Astrocyte (in vitro differentiated cells and primary cell): ENCODE measurements at regions not wholly inside any gene's neighbourhood (a gene's known extent, or its start where the extent isn't known, plus 50 kb on each side); places are given as distances from the start of the nearest gene placed in this dataset.

Experiments
- DNase-seq: peaks from one replicate; pipeline ENCODE4 v3.0.0-alpha.2; 2010; ENCODE audit warnings: low read depth
- FAIRE-seq: peaks from 2 replicates; lab custom pipeline; 2011; peaks lifted over from hg19 to GRCh38; lab: Jason Lieb, UNC
- H2AFZ ChIP-seq: 2 replicates; pipeline ENCODE4 v1.6.0; 2012; ENCODE audit warnings: low read depth, low read length, inconsistent platforms
- H3K27ac ChIP-seq: 2 replicates; pipeline ENCODE4 v1.5.1; 2011; ENCODE audit warnings: low read depth, low read length, inconsistent platforms
- H3K27me3 ChIP-seq: 2 replicates; pipeline ENCODE4 v1.6.0; 2011; ENCODE audit warnings: low read length, inconsistent platforms; ENCODE audit not compliant: insufficient read depth
- H3K36me3 ChIP-seq: 2 replicates; pipeline ENCODE4 v1.5.1; 2011; ENCODE audit warnings: low read length, inconsistent platforms; ENCODE audit not compliant: insufficient read depth
- H3K4me1 ChIP-seq: 2 replicates; pipeline ENCODE4 v1.5.1; 2011; ENCODE audit warnings: low read length, inconsistent platforms; ENCODE audit not compliant: insufficient read depth
- H3K4me2 ChIP-seq: 2 replicates; pipeline ENCODE4 v1.6.0; 2012; ENCODE audit warnings: low read length, inconsistent platforms
- H3K4me3 ChIP-seq: 2 replicates; pipeline ENCODE4 v1.5.1; 2011; ENCODE audit warnings: low read depth, mild to moderate bottlenecking, low read length, inconsistent platforms; ENCODE audit not compliant: insufficient read depth
- H3K79me2 ChIP-seq: 2 replicates; pipeline ENCODE4 v1.6.0; 2012; ENCODE audit warnings: mild to moderate bottlenecking, low read length, inconsistent platforms; ENCODE audit not compliant: insufficient read depth
- H3K9ac ChIP-seq: 2 replicates; pipeline ENCODE4 v1.6.0; 2012; ENCODE audit warnings: mild to moderate bottlenecking, low read length, inconsistent platforms
- H3K9me3 ChIP-seq: 2 replicates; pipeline ENCODE4 v1.5.1; 2012; ENCODE audit warnings: low read depth, mild to moderate bottlenecking, low read length, inconsistent platforms; ENCODE audit not compliant: insufficient read depth
- H4K20me1 ChIP-seq: 2 replicates; pipeline ENCODE4 v1.6.0; 2012; ENCODE audit warnings: low read length, inconsistent platforms; ENCODE audit not compliant: insufficient read depth
- H3K27ac Mint-ChIP-seq: one replicate; pipeline ENCODE4 v1.8.0; 2021; ENCODE audit warnings: mild to moderate bottlenecking, mixed read lengths; ENCODE audit not compliant: unreplicated experiment
- H3K27me3 Mint-ChIP-seq: one replicate; pipeline ENCODE4 v1.8.0; 2021; ENCODE audit warnings: low read depth, mixed read lengths; ENCODE audit not compliant: unreplicated experiment
- H3K36me3 Mint-ChIP-seq: one replicate; pipeline ENCODE4 v1.8.0; 2021; ENCODE audit warnings: low read depth, mixed read lengths; ENCODE audit not compliant: unreplicated experiment
- H3K4me1 Mint-ChIP-seq: one replicate; pipeline ENCODE4 v1.8.0; 2021; ENCODE audit warnings: low read depth, mixed read lengths; ENCODE audit not compliant: unreplicated experiment
- H3K4me3 Mint-ChIP-seq: one replicate; pipeline ENCODE4 v1.8.0; 2021; ENCODE audit warnings: mild to moderate bottlenecking, moderate library complexity, mixed read lengths; ENCODE audit not compliant: unreplicated experiment
- H3K9me3 Mint-ChIP-seq: one replicate; pipeline ENCODE4 v1.8.0; 2021; ENCODE audit warnings: mild to moderate bottlenecking, mixed read lengths; ENCODE audit not compliant: unreplicated experiment
- EZH2 ChIP-seq: IDR thresholded peaks from 2 replicates; pipeline ENCODE4 v1.6.1; 2012; ENCODE audit warnings: mild to moderate bottlenecking, low read length, inconsistent platforms; ENCODE audit not compliant: insufficient read depth
- TF ChIP-seq, protein P1 (sequence below): IDR thresholded peaks from 2 replicates; pipeline ENCODE4 v1.5.1; 2011; ENCODE audit warnings: low read depth, mild to moderate bottlenecking, inconsistent platforms, low read length, moderate library complexity; ENCODE audit not compliant: insufficient read depth

DNA sequence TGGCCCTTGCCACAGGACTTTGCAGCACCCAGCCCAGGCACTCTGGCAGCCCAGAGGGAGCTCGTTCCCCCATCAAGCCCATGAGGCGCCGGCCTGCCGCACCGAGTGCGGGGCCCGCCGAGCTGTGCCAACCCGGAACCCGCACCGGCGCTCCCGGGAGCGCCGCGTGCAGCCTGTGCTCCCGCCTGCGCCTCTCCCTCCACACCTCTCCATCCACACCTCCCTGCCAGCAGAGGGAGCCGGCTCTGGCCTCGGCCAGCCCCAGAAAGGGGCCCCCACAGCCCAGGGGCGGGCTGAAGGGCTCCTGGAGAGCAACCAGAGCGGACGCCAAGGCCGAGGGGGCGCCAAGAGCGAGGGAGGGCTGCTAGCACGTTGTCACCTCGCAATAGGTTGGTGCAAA is 268.8 kb downstream of the MID1IP1 start:
- H3K9me3 ChIP-seq: no peaks in the 10 kb centered on the region
- Mint-ChIP-seq H3K27me3 (peaks cover 13% of the 10 kb centered on the region), H3K4me1 (peaks cover 5% of the 10 kb centered on the region), H3K27ac (no peak overlapping the region), H3K36me3 (no peaks in the 10 kb centered on the region), H3K4me3 (no peak overlapping the region), H3K9me3 (no peaks in the 10 kb centered on the region)
- TF ChIP-seq EZH2: no peak
- TF ChIP-seq, protein P1, sequence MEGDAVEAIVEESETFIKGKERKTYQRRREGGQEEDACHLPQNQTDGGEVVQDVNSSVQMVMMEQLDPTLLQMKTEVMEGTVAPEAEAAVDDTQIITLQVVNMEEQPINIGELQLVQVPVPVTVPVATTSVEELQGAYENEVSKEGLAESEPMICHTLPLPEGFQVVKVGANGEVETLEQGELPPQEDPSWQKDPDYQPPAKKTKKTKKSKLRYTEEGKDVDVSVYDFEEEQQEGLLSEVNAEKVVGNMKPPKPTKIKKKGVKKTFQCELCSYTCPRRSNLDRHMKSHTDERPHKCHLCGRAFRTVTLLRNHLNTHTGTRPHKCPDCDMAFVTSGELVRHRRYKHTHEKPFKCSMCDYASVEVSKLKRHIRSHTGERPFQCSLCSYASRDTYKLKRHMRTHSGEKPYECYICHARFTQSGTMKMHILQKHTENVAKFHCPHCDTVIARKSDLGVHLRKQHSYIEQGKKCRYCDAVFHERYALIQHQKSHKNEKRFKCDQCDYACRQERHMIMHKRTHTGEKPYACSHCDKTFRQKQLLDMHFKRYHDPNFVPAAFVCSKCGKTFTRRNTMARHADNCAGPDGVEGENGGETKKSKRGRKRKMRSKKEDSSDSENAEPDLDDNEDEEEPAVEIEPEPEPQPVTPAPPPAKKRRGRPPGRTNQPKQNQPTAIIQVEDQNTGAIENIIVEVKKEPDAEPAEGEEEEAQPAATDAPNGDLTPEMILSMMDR: no peak
- H3K4me2 ChIP-seq: no peak overlapping the region
- no peaks in the 10 kb centered on the region for H3K4me1 ChIP-seq
- H3K4me3 ChIP-seq: no peak overlapping the region
- no peaks in the 10 kb centered on the region for H3K36me3 ChIP-seq
- H3K27me3 ChIP-seq: no peaks in the 10 kb centered on the region
- DNase-seq (no peak), FAIRE-seq (no peak)
- no peak overlapping the region for H3K27ac ChIP-seq
- H3K79me2 ChIP-seq: no peaks in the 10 kb centered on the region
- H2AFZ ChIP-seq: no peak overlapping the region
- H3K9ac ChIP-seq: no peak overlapping the region
- H4K20me1 ChIP-seq: no peaks in the 10 kb centered on the region

DNA sequence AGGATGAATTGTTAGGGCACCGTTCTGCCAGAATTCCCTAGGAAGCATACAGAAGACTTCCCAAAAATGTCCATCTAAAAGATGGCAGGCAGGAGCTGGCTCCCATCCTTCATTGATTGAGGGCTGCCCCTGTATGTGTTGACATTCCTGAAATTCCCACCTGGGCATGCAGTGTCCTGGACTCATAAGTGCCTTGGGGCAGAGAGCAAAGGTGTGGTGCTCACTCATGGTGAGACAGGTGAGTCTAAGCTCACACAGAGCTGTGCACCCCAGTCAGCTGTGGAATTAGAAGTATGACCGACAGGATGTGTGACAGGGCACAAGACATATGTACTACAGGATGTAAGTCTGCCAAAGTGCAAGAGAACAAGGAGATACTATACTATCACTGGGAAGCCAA is 271.9 kb downstream of the MID1IP1 start:
- Histone ChIP-seq H3K27me3 (no peaks in the 10 kb centered on the region), H3K9ac (no peak overlapping the region), H3K79me2 (no peaks in the 10 kb centered on the region), H3K4me1 (no peaks in the 10 kb centered on the region), H3K4me2 (no peak overlapping the region), H4K20me1 (no peaks in the 10 kb centered on the region), H3K9me3 (no peaks in the 10 kb centered on the region), H3K4me3 (no peak overlapping the region), H2AFZ (no peak overlapping the region), H3K27ac (no peak overlapping the region), H3K36me3 (no peaks in the 10 kb centered on the region)
- H3K27me3 Mint-ChIP-seq: peaks cover 6% of the 10 kb centered on the region
- H3K36me3 Mint-ChIP-seq: no peaks in the 10 kb centered on the region
- H3K9me3 Mint-ChIP-seq: no peaks in the 10 kb centered on the region
- H3K27ac Mint-ChIP-seq: no peak overlapping the region
- DNase-seq (no peak), FAIRE-seq (no peak)
- H3K4me3 Mint-ChIP-seq: no peak overlapping the region
- no peak for TF ChIP-seq EZH2
- TF ChIP-seq, protein P1: no peak
- H3K4me1 Mint-ChIP-seq: no peaks in the 10 kb centered on the region

DNA sequence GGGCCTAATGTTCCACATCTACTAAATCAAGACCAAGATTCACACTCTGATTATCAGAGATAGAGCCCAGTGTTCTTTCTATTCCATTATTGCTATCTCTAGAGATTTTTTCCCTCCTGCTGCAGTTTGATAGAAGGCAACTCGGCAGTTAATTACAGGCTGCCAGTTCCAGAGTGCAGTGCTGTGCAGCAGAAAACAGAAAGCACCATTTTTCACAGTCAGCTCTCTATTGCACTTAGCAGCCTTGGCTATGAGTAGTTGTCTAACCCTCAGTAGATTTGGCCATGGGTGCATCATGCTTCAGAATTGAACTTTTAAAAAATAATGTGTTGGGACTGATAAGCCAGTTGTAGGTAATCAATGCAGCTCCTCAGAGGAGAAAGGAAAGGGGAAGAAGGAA is 295.3 kb downstream of the MID1IP1 start:
- H3K4me2 ChIP-seq: no peak overlapping the region
- FAIRE-seq (no peak), DNase-seq (no peak)
- no peaks in the 10 kb centered on the region for H3K36me3 ChIP-seq
- Mint-ChIP-seq H3K4me3 (no peak overlapping the region), H3K9me3 (no peaks in the 10 kb centered on the region), H3K36me3 (no peaks in the 10 kb centered on the region), H3K27me3 (no peaks in the 10 kb centered on the region), H3K27ac (no peak overlapping the region), H3K4me1 (no peaks in the 10 kb centered on the region)
- no peaks in the 10 kb centered on the region for H3K79me2 ChIP-seq
- H3K27me3 ChIP-seq: no peaks in the 10 kb centered on the region
- TF ChIP-seq, protein P1: no peak
- TF ChIP-seq EZH2: no peak
- no peak overlapping the region for H3K27ac ChIP-seq
- no peak overlapping the region for H3K4me3 ChIP-seq
- H3K4me1 ChIP-seq: no peaks in the 10 kb centered on the region
- H4K20me1 ChIP-seq: no peaks in the 10 kb centered on the region
- H3K9me3 ChIP-seq: no peaks in the 10 kb centered on the region
- no peak overlapping the region for H3K9ac ChIP-seq
- no peak overlapping the region for H2AFZ ChIP-seq
